ENCODE measurements at regions not wholly inside any gene's neighbourhood (a gene's known extent, or its start where the extent isn't known, plus 50 kb on each side); places are given as distances from the start of the nearest gene placed in this dataset.

DNA sequence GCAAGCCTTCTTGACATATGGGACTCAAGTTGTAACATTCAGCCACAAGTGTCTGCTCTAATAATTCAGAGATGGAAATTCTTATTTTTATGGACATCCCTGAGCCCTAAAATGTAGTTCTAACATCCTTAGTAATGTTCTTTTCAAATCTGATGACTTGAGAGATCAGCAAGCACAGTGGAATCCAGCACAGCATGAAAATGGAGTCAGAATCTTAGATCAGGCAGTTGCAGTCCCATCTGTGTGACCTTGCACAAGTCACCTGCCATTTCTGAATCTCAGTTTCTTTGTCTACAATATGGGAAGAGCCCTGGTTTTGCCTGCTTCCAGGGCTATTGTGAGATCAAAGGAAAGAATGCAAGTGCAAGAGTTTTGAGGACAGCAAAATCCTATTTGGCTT lies 183.9 kb upstream of the LPP start:
- ChIA-PET POLR2A (no interaction called here), CTCF (no interaction called here)
- no peak for DNase-seq (ENCODE audit: low read depth, low spot score)
- Histone ChIP-seq H3K36me3 (ENCODE audit: control insufficient read depth, insufficient read depth, low read length) (no peaks in the 10 kb centered on the region), H3K4me1 (ENCODE audit: control insufficient read depth, insufficient read depth, low read length) (no peaks in the 10 kb centered on the region), H3K27me3 (ENCODE audit: control insufficient read depth, insufficient read depth, low read length) (no peaks in the 10 kb centered on the region), H3K9me3 (ENCODE audit: control insufficient read depth, insufficient read depth, low read depth, low read length) (no peaks in the 10 kb centered on the region), H3K27ac (ENCODE audit: low read length) (no peak overlapping the region), H3K4me3 (ENCODE audit: low read depth in 2 of 2, low read length in 2 of 2) (no peak overlapping the region)
- ATAC-seq = no peak
- intact Hi-C loops (cut with micrococcal nuclease; ENCODE audit: unreplicated experiment) = no loop called here
- TF ChIP-seq REST (IDR thresholded peaks at IDR 0.05; ENCODE audit: insufficient read depth in 1 of 2, low read depth in 2 of 2, low read length in 1 of 2) = no peak
- TF ChIP-seq, protein P1, sequence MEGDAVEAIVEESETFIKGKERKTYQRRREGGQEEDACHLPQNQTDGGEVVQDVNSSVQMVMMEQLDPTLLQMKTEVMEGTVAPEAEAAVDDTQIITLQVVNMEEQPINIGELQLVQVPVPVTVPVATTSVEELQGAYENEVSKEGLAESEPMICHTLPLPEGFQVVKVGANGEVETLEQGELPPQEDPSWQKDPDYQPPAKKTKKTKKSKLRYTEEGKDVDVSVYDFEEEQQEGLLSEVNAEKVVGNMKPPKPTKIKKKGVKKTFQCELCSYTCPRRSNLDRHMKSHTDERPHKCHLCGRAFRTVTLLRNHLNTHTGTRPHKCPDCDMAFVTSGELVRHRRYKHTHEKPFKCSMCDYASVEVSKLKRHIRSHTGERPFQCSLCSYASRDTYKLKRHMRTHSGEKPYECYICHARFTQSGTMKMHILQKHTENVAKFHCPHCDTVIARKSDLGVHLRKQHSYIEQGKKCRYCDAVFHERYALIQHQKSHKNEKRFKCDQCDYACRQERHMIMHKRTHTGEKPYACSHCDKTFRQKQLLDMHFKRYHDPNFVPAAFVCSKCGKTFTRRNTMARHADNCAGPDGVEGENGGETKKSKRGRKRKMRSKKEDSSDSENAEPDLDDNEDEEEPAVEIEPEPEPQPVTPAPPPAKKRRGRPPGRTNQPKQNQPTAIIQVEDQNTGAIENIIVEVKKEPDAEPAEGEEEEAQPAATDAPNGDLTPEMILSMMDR (IDR thresholded peaks at IDR 0.05) = no peak
- no peak for TF ChIP-seq SIN3A (IDR thresholded peaks at IDR 0.05; ENCODE audit: borderline replicate concordance, insufficient read depth, low read depth, low read length)
- no peak for TF ChIP-seq TCF7L2 (IDR thresholded peaks at IDR 0.05; ENCODE audit: low read depth, low read length)
- TF ChIP-seq POLR2AphosphoS5 (IDR thresholded peaks at IDR 0.05; ENCODE audit: low read depth, low read length) = no peak
- in situ Hi-C loops (cut with HindIII; ENCODE audit: low pct_unique_long_range_greater_than_20kb, low sequenced_read_pairs) = no loop called here
- no TSS peak for BruUV-seq (replicated peaks)

GRCh38 chr3:187971629-187972028 lies 182.3 kb upstream of the LPP start:
- in situ Hi-C loops (cut with HindIII; ENCODE audit: low pct_unique_long_range_greater_than_20kb, low sequenced_read_pairs) = no loop called here
- TF ChIP-seq, protein P1 (IDR thresholded peaks at IDR 0.05) = 0 out of 2 replicates have a peak, but pooled peaks have one; percentile 15
- TF ChIP-seq SIN3A (IDR thresholded peaks at IDR 0.05; ENCODE audit: borderline replicate concordance, insufficient read depth, low read depth, low read length) (no peak), TCF7L2 (IDR thresholded peaks at IDR 0.05; ENCODE audit: low read depth, low read length) (no peak), REST (IDR thresholded peaks at IDR 0.05; ENCODE audit: insufficient read depth in 1 of 2, low read depth in 2 of 2, low read length in 1 of 2) (no peak), POLR2AphosphoS5 (IDR thresholded peaks at IDR 0.05; ENCODE audit: low read depth, low read length) (no peak)
- intact Hi-C loops (cut with micrococcal nuclease; ENCODE audit: unreplicated experiment) = no loop called here
- no peaks in the 10 kb centered on the region for H3K27me3 ChIP-seq (ENCODE audit: control insufficient read depth, insufficient read depth, low read length)
- no peaks in the 10 kb centered on the region for H3K36me3 ChIP-seq (ENCODE audit: control insufficient read depth, insufficient read depth, low read length)
- POLR2A ChIA-PET = no interaction called here
- no peaks in the 10 kb centered on the region for H3K9me3 ChIP-seq (ENCODE audit: control insufficient read depth, insufficient read depth, low read depth, low read length)
- CTCF ChIA-PET = no interaction called here
- DNase-seq (ENCODE audit: low read depth, low spot score) (no peak), ATAC-seq (no peak)
- BruUV-seq (replicated peaks) = no TSS peak
- H3K27ac ChIP-seq (ENCODE audit: low read length) = no peak overlapping the region
- no peak overlapping the region for H3K4me3 ChIP-seq (ENCODE audit: low read depth in 2 of 2, low read length in 2 of 2)
- no peaks in the 10 kb centered on the region for H3K4me1 ChIP-seq (ENCODE audit: control insufficient read depth, insufficient read depth, low read length)

Measured in Panc1 (cell line).